GM13976 (cell line): ENCODE measurements at regions not wholly inside any gene's neighbourhood (a gene's known extent, or its start where the extent isn't known, plus 50 kb on each side); places are given as distances from the start of the nearest gene placed in this dataset.
"Not testable (repeated sequence)": the region's sequence is repeated elsewhere in the genome, so short reads cannot be mapped to it uniquely, and the experiment has no call there.

Experiments used
- DNase-seq: peaks from one replicate; pipeline ENCODE4 v3.0.0; 2012; ENCODE audit warnings: low spot score
- CTCF ChIP-seq: IDR thresholded peaks from 2 replicates; pipeline ENCODE4 v1.5.1; 2012; ENCODE audit warnings: borderline replicate concordance, mild to moderate bottlenecking; ENCODE audit not compliant: insufficient read depth; ENCODE audit errors: extremely low read depth, missing control alignments, control extremely low read depth
- in situ Hi-C: fragments of 300-500 bp; cut with MboI; formaldehyde crosslinking; loops from one replicate; pipeline ENCODE4 v1.12.0; 2022; ENCODE audit warnings: low sequenced_read_pairs, mixed read lengths, inconsistent platforms; ENCODE audit not compliant: unreplicated experiment

DNA sequence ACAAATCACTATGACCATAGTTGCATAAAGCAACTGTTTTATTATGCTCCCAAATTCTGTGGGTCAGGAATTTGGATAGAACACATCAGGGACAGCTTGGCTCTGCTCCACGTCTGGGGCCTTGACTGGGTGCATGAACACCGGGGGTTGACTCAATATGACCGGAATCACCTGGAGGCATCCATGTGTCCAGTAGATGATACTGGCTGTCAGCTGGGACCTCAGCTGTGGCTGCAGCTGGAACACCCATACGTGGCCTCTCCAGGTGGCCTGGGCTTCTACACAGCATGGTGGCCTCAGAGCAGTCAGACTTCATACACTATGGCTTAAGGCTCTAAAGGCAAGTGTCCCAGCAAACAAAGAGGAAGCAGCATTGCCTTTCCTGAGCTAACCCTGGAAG, 113.4 kb downstream of the NRN1 start:
- in situ Hi-C loops: no loop called here
- DNase-seq: no peak
- no peak for TF ChIP-seq CTCF

DNA sequence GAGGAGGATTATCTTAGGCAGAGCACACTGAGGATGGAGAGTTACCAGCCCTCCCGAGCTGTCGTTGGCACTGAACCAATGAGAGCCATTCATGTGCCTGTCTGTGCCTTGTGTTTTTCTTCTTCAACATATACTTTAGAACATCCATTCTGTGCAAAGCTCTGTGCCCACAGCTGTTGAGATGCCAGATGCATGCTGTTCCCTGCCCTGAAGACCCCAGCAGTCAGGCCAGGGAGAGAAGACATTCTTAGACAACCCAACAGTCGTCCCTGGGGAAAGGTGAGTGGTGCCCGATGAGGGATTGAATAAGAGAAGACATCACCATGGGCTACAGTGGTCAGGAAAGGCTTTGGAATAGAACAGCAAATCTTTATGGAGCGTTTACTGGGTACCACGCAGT, 114.1 kb downstream of the NRN1 start:
- no peak for DNase-seq
- in situ Hi-C loops: no loop called here
- no peak for TF ChIP-seq CTCF

DNA sequence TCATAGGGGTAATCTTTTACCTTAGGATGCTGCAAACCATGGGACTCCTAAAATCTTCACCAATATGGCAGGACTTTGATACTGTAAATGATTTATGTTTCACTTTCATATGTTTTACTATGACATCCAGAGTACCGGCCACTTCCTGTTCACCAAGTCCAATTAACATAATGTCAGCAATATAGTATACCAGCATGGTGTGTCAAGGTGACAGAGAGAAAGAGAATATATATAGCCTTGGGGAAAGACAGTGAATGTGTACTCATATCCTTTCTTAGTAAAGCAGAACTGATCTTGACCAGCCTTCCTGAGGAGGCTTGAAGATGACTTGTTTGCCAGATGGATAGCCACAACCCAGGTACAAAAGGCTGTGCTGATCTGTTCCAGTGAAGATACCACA, 127.9 kb downstream of the NRN1 start:
- DNase-seq: no peak
- in situ Hi-C loops: no loop called here
- no peak for TF ChIP-seq CTCF

DNA sequence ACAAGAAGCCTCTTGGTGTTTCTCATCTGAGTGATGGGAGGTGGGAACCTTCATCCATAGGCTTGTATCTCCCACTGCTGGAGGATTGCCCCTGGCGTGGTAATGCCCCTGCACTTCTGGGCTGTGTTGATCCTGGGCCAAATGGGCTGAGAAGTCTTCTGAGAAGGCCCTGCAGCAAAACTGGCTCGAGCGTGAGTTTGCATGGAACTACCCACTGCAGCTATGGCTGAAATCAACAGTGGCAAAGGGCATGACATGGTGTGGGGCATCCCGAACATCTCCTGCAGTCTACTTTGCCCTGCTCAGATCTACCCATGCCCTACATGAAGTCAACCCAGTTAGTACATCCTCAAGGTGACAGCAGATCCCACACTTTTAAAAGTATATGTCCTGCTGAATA, 130.6 kb downstream of the NRN1 start:
- no peak for DNase-seq
- TF ChIP-seq CTCF: no peak
- in situ Hi-C loops: no loop called here

DNA sequence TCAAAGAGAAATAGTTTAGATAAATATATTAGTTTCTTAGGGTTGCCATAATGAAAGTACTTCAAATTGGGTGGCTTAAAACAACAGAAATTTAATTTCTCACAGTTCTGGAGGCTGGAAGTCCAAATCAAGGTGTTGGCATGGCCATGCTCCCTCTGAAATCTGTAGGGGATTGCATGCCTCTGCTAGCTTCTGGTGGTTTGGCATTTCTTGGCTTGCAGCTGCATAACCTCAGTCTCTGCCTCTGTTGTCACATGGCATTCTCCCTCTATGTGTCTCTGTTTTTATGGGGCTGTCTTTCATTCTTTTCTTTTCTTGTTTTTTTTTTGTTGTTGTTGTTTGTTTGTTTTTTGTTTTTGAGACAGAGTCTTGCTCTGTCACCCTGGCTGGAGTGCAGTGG, 132.7 kb downstream of the NRN1 start:
- in situ Hi-C loops, DNase-seq: not testable (repeated sequence)

DNA sequence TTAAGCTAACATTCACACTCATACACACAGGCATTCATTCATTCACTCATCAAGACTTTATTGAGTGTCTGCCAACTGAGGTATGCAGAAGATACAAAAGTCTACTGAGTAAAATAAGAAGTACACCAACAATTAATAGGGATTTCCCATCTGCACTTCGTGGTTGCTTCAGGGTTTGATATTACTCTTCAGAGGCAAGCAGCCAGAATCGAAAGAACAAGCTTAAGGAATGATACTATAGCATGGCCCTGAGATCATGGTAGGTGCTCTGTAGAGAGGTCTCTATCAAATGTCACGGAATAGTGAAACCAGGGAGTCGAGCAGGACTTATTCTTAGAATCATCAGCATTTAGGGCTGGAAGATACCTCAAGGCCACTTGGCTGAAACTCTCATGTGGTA, 135.4 kb downstream of the NRN1 start:
- DNase-seq: no peak
- in situ Hi-C loops: no loop called here
- no peak for TF ChIP-seq CTCF

GRCh38 chr6:5869676-5870075, 137.0 kb downstream of the NRN1 start:
- no peak for DNase-seq
- in situ Hi-C loops: no loop called here
- TF ChIP-seq CTCF: no peak
